Panc1 (cell line): ENCODE measurements at regions not wholly inside any gene's neighbourhood (a gene's known extent, or its start where the extent isn't known, plus 50 kb on each side); places are given as distances from the start of the nearest gene placed in this dataset.
"Not testable (repeated sequence)": the region's sequence is repeated elsewhere in the genome, so short reads cannot be mapped to it uniquely, and the experiment has no call there.

Source experiments
- ATAC-seq: fragments of 200-7000 bp; cut with Tn5 transposase; 2 replicates; pipeline ENCODE4 v1.9.1; 2020; ENCODE audit warnings: mild to moderate bottlenecking, moderate library complexity
- BruUV-seq: library from RNA; stranded (reverse); fragments of 400-500 nt; replicated peaks from 2 replicates; lab custom pipeline; 2021; lab: Mats Ljungman, UMichigan
- CTCF ChIA-PET: fragments of 300-600 bp; sonication (Branson Sonifier 250); formaldehyde crosslinking; loops from one replicate; lab custom pipeline; 2022; ENCODE audit warnings: antibody characterized with exemption; lab: Charles Lee
- POLR2A ChIA-PET: fragments of 300-600 bp; sonication (Branson Sonifier 250); formaldehyde crosslinking; loops from one replicate; lab custom pipeline; 2022; ENCODE audit warnings: antibody characterized with exemption; lab: Charles Lee
- DNase-seq: peaks from one replicate; pipeline ENCODE4 v3.0.0-alpha.2; 2010; ENCODE audit warnings: low read depth, low spot score
- H3K27ac ChIP-seq: 2 replicates; pipeline ENCODE4 v1.5.1; 2011; ENCODE audit warnings: mild to moderate bottlenecking, low read length, inconsistent platforms
- H3K27me3 ChIP-seq: fragments of 200-500 bp; sonication (Bioruptor generic); 2 replicates; pipeline ENCODE4 v1.6.0; 2014; ENCODE audit warnings: low read length, inconsistent platforms; ENCODE audit not compliant: control insufficient read depth, insufficient read depth
- H3K36me3 ChIP-seq: fragments of 200-500 bp; sonication (Bioruptor generic); 2 replicates; pipeline ENCODE4 v1.5.1; 2014; ENCODE audit warnings: inconsistent platforms, mild to moderate bottlenecking, low read length, moderate library complexity; ENCODE audit not compliant: control insufficient read depth, insufficient read depth
- H3K4me1 ChIP-seq: 2 replicates; pipeline ENCODE4 v1.5.1; 2011; ENCODE audit warnings: inconsistent platforms, mild to moderate bottlenecking, low read length, moderate library complexity; ENCODE audit not compliant: control insufficient read depth, insufficient read depth
- H3K4me3 ChIP-seq, 2 experiments: 2 replicates each; pipeline ENCODE4 v1.5.1; 2011 to 2012; ENCODE audit warnings: low read depth in 2 of 2, low read length in 2 of 2, mild to moderate bottlenecking in 2 of 2, inconsistent platforms in 1 of 2, moderate library complexity in 1 of 2
- H3K9me3 ChIP-seq: fragments of 200-500 bp; sonication (Bioruptor generic); 2 replicates; pipeline ENCODE4 v1.5.1; 2014; ENCODE audit warnings: low read depth, mild to moderate bottlenecking, inconsistent platforms, low read length, moderate library complexity; ENCODE audit not compliant: control insufficient read depth, insufficient read depth
- POLR2AphosphoS5 ChIP-seq: IDR thresholded peaks from 2 replicates; pipeline ENCODE4 v1.6.1; 2012; ENCODE audit warnings: mild to moderate bottlenecking, low read depth, low read length, moderate library complexity
- SIN3A ChIP-seq: IDR thresholded peaks from 2 replicates; pipeline ENCODE4 v1.6.1; 2012; ENCODE audit warnings: low read depth, mild to moderate bottlenecking, low read length, moderate library complexity, borderline replicate concordance; ENCODE audit not compliant: insufficient read depth
- TCF7L2 ChIP-seq: IDR thresholded peaks from 2 replicates; pipeline ENCODE4 v1.6.1; 2011; ENCODE audit warnings: mild to moderate bottlenecking, low read depth, low read length, inconsistent platforms
- in situ Hi-C: cut with HindIII; loops from 2 replicates; pipeline ENCODE4 v1.10.0; 2016; ENCODE audit warnings: low sequenced_read_pairs, low pct_unique_long_range_greater_than_20kb
- intact Hi-C: fragments of 100-400 bp; cut with micrococcal nuclease; formaldehyde crosslinking; loops from one replicate; pipeline ENCODE4 v1.10.0; 2022; ENCODE audit not compliant: unreplicated experiment
- TF ChIP-seq, protein P1 (sequence below), 2 experiments: IDR thresholded peaks; 2 replicates each; pipeline ENCODE4 v1.6.1; 2011 to 2012; ENCODE audit warnings: low read depth in 2 of 2, control low read depth in 1 of 2, low read length in 1 of 2, mild to moderate bottlenecking in 1 of 2, moderate library complexity in 1 of 2; ENCODE audit not compliant: insufficient read depth in 1 of 2
- TF ChIP-seq, protein P2 (sequence below): fragments of 450-650 bp; IDR thresholded peaks from 2 replicates; pipeline ENCODE4 v1.5.1; 2017; ENCODE audit warnings: mild to moderate bottlenecking

DNA sequence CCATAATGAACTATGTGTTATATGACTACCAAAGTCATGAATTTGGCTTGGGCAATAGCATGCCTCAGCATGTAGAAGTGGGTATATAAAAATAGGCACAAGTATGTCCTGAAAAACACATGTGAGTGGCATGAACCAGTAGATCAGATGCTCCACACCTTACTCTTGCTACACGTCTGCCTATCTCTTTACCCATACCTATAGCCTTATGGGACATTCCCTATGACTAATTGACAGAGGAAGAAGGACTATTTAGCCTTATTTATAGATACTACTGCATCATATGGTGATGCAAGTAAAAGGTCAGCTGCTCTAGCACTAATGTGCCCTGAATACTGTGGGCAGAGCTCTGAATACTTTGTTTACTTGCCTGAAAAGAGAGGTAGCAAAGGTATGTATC is 81.0 kb upstream of the ZPLD1 start:
- H3K27ac ChIP-seq: no peak overlapping the region
- H3K4me1 ChIP-seq: no peaks in the 10 kb centered on the region
- in situ Hi-C loops (no loop called here), intact Hi-C loops (no loop called here)
- H3K4me3 ChIP-seq: no peak overlapping the region
- no TSS peak for BruUV-seq
- CTCF ChIA-PET: no interaction called here
- H3K27me3 ChIP-seq: no peaks in the 10 kb centered on the region
- H3K9me3 ChIP-seq: no peaks in the 10 kb centered on the region
- DNase-seq: no peak
- POLR2A ChIA-PET: no interaction called here
- H3K36me3 ChIP-seq: no peaks in the 10 kb centered on the region
- TF ChIP-seq SIN3A (no peak), TCF7L2 (no peak), POLR2AphosphoS5 (no peak)
- TF ChIP-seq, protein P1, sequence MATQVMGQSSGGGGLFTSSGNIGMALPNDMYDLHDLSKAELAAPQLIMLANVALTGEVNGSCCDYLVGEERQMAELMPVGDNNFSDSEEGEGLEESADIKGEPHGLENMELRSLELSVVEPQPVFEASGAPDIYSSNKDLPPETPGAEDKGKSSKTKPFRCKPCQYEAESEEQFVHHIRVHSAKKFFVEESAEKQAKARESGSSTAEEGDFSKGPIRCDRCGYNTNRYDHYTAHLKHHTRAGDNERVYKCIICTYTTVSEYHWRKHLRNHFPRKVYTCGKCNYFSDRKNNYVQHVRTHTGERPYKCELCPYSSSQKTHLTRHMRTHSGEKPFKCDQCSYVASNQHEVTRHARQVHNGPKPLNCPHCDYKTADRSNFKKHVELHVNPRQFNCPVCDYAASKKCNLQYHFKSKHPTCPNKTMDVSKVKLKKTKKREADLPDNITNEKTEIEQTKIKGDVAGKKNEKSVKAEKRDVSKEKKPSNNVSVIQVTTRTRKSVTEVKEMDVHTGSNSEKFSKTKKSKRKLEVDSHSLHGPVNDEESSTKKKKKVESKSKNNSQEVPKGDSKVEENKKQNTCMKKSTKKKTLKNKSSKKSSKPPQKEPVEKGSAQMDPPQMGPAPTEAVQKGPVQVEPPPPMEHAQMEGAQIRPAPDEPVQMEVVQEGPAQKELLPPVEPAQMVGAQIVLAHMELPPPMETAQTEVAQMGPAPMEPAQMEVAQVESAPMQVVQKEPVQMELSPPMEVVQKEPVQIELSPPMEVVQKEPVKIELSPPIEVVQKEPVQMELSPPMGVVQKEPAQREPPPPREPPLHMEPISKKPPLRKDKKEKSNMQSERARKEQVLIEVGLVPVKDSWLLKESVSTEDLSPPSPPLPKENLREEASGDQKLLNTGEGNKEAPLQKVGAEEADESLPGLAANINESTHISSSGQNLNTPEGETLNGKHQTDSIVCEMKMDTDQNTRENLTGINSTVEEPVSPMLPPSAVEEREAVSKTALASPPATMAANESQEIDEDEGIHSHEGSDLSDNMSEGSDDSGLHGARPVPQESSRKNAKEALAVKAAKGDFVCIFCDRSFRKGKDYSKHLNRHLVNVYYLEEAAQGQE (IDR thresholded peaks at IDR 0.05; ENCODE audit: insufficient read depth in 1 of 2, low read depth in 2 of 2, low read length in 1 of 2): no peak
- TF ChIP-seq, protein P2, sequence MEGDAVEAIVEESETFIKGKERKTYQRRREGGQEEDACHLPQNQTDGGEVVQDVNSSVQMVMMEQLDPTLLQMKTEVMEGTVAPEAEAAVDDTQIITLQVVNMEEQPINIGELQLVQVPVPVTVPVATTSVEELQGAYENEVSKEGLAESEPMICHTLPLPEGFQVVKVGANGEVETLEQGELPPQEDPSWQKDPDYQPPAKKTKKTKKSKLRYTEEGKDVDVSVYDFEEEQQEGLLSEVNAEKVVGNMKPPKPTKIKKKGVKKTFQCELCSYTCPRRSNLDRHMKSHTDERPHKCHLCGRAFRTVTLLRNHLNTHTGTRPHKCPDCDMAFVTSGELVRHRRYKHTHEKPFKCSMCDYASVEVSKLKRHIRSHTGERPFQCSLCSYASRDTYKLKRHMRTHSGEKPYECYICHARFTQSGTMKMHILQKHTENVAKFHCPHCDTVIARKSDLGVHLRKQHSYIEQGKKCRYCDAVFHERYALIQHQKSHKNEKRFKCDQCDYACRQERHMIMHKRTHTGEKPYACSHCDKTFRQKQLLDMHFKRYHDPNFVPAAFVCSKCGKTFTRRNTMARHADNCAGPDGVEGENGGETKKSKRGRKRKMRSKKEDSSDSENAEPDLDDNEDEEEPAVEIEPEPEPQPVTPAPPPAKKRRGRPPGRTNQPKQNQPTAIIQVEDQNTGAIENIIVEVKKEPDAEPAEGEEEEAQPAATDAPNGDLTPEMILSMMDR: no peak
- no peak for ATAC-seq

GRCh38 chr3:102354818-102355515 is 79.8 kb upstream of the ZPLD1 start:
- ChIA-PET CTCF (no interaction called here), POLR2A (no interaction called here)
- Histone ChIP-seq H3K27ac (no peak overlapping the region), H3K4me1 (no peaks in the 10 kb centered on the region), H3K36me3 (no peaks in the 10 kb centered on the region), H3K27me3 (no peaks in the 10 kb centered on the region), H3K9me3 (no peaks in the 10 kb centered on the region), H3K4me3 (no peak overlapping the region)
- intact Hi-C loops (no loop called here), in situ Hi-C loops (no loop called here)
- TF ChIP-seq TCF7L2: no peak
- no peak for TF ChIP-seq SIN3A
- no peak for TF ChIP-seq POLR2AphosphoS5
- ATAC-seq (no peak), DNase-seq (peak; percentile 51)
- BruUV-seq: no TSS peak

GRCh38 chr3:102356506-102356905 is 78.3 kb upstream of the ZPLD1 start:
- POLR2A ChIA-PET: no interaction called here
- no peaks in the 10 kb centered on the region for H3K4me1 ChIP-seq
- no peaks in the 10 kb centered on the region for H3K27me3 ChIP-seq
- TF ChIP-seq, protein P1 (IDR thresholded peaks at IDR 0.05; ENCODE audit: insufficient read depth in 1 of 2, low read depth in 2 of 2, low read length in 1 of 2): no peak
- TF ChIP-seq SIN3A (no peak), POLR2AphosphoS5 (no peak)
- H3K36me3 ChIP-seq: no peaks in the 10 kb centered on the region
- intact Hi-C loops (no loop called here), in situ Hi-C loops (no loop called here)
- no peak overlapping the region for H3K4me3 ChIP-seq
- CTCF ChIA-PET: no interaction called here
- BruUV-seq: no TSS peak
- no peak for ATAC-seq
- H3K27ac ChIP-seq: no peak overlapping the region
- H3K9me3 ChIP-seq: no peaks in the 10 kb centered on the region
- DNase-seq: no peak

DNA sequence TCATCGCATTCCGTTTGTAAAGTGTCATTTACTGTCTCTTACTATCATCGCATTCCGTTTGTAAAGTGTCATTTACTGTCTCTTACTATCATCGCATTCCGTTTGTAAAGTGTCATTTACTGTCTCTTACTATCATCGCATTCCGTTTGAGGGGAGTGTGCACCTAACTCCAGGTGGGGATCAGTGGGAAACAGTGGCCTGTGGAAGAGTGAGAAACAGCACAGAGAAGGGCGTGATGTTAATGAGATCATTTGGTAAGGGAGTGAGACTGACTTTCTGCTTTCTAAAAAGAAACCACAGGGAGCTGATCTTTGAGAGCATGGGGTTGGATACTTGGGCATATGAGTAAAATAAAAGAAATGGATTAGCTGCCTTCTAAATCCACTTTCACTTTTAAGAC is 77.5 kb upstream of the ZPLD1 start:
- H3K27ac ChIP-seq, H3K4me3 ChIP-seq, intact Hi-C loops, H3K27me3 ChIP-seq, CTCF ChIA-PET, DNase-seq, BruUV-seq, in situ Hi-C loops, ATAC-seq, H3K4me1 ChIP-seq, H3K36me3 ChIP-seq, H3K9me3 ChIP-seq, POLR2A ChIA-PET: not testable (repeated sequence)
